Progenitor cell of endocrine pancreas (in vitro differentiated cells): ENCODE measurements at regions not wholly inside any gene's neighbourhood (a gene's known extent, or its start where the extent isn't known, plus 50 kb on each side); places are given as distances from the start of the nearest gene placed in this dataset.

ENCODE experiments used
- DNase-seq: peaks from one replicate; pipeline ENCODE4 v3.0.0; 2021; ENCODE audit warnings: low spot score; ENCODE audit not compliant: unreplicated experiment
- H3K27ac Mint-ChIP-seq: 2 replicates; pipeline ENCODE4 v1.8.0; 2021; ENCODE audit warnings: mild to moderate bottlenecking, moderate library complexity, mixed read lengths
- H3K27me3 Mint-ChIP-seq: 2 replicates; pipeline ENCODE4 v1.8.0; 2021; ENCODE audit warnings: mixed read lengths
- H3K36me3 Mint-ChIP-seq: 2 replicates; pipeline ENCODE4 v1.8.0; 2022; ENCODE audit warnings: mixed read lengths; ENCODE audit not compliant: insufficient read depth
- H3K4me1 Mint-ChIP-seq: 2 replicates; pipeline ENCODE4 v1.8.0; 2021; ENCODE audit warnings: low read depth, mixed read lengths
- H3K4me3 Mint-ChIP-seq: 2 replicates; pipeline ENCODE4 v1.8.0; 2021; ENCODE audit warnings: low read depth, mild to moderate bottlenecking, moderate library complexity, mixed read lengths
- H3K9me3 Mint-ChIP-seq: 2 replicates; pipeline ENCODE4 v1.8.0; 2021; ENCODE audit warnings: low read depth, mixed read lengths
- TF ChIP-seq, protein P1 (sequence below): fragments of 200-600 bp; sonication (generic); IDR thresholded peaks from one replicate; pipeline ENCODE4 v1.5.0; 2021; ENCODE audit warnings: antibody characterized with exemption, mild to moderate bottlenecking; ENCODE audit not compliant: unreplicated experiment

DNA sequence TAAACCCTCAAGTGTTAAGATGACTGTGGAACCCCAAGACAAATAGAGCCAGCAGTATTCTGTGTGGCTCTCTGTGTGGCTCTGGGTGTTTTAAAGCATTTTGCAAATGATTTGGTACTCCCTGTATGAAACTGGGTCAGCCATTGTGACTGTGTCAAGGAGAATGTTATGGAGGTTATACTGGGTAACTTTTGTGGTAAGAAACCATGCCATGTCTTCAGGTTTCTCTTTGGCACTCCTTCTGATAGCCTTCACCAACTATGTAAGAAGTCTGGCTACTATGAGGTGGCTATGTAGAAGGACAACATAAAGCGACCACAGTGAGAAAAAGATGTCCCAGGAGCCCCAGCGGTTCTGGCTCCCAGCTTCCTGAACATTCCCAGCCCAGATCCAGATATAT is 226.6 kb upstream of the RHOBTB1 start:
- Mint-ChIP-seq H3K9me3 (peaks cover 15% of the 10 kb centered on the region), H3K36me3 (no peaks in the 10 kb centered on the region), H3K4me1 (peaks cover 7% of the 10 kb centered on the region), H3K4me3 (no peak overlapping the region), H3K27ac (no peak overlapping the region), H3K27me3 (peaks cover 12% of the 10 kb centered on the region)
- no peak for DNase-seq
- TF ChIP-seq, protein P1, sequence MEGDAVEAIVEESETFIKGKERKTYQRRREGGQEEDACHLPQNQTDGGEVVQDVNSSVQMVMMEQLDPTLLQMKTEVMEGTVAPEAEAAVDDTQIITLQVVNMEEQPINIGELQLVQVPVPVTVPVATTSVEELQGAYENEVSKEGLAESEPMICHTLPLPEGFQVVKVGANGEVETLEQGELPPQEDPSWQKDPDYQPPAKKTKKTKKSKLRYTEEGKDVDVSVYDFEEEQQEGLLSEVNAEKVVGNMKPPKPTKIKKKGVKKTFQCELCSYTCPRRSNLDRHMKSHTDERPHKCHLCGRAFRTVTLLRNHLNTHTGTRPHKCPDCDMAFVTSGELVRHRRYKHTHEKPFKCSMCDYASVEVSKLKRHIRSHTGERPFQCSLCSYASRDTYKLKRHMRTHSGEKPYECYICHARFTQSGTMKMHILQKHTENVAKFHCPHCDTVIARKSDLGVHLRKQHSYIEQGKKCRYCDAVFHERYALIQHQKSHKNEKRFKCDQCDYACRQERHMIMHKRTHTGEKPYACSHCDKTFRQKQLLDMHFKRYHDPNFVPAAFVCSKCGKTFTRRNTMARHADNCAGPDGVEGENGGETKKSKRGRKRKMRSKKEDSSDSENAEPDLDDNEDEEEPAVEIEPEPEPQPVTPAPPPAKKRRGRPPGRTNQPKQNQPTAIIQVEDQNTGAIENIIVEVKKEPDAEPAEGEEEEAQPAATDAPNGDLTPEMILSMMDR: no peak

DNA sequence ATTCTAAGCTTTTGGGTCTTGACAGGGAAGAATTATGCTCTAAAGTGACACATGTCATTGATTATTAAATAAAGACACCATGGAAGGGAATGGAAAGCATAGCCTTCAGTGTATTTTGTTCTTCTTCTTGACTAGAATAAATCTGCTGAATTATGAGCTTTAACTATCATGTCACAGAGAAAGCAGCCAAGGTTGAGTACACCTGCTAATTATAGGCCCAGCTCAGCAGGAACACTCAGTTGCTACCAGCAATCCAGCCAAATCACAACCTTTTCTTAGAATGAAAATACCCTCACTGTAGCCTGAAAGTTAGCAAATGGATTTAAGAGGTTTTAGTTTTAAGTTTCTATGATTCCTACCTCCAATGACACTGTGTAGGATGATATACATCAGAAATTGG is 225.3 kb upstream of the RHOBTB1 start:
- H3K27ac Mint-ChIP-seq: no peak overlapping the region
- TF ChIP-seq, protein P1: no peak
- H3K36me3 Mint-ChIP-seq: no peaks in the 10 kb centered on the region
- H3K9me3 Mint-ChIP-seq: peaks cover 15% of the 10 kb centered on the region
- DNase-seq: no peak
- peaks cover 7% of the 10 kb centered on the region for H3K4me1 Mint-ChIP-seq
- H3K4me3 Mint-ChIP-seq: no peak overlapping the region
- H3K27me3 Mint-ChIP-seq: peaks cover 12% of the 10 kb centered on the region

DNA sequence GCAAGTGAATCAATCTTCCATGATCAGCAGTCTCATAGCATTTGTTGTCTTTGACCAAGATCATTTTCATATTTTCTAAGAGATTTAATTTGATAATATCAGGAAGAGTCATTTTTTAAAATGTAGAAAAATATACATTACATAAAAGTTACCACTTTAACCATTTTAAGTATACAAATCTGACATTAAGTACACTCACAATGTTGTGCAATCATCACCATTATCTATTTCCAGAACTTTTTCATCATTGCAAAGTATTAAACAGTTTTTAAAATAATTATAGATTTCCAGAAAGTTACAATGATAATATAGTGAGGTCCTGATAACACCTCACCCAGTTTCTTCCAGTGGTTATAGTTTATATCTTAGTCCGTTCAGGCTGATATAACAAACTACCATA is 222.5 kb upstream of the RHOBTB1 start:
- H3K4me1 Mint-ChIP-seq: peaks cover 2% of the 10 kb centered on the region
- H3K4me3 Mint-ChIP-seq: no peak overlapping the region
- TF ChIP-seq, protein P1: no peak
- no peak overlapping the region for H3K27ac Mint-ChIP-seq
- DNase-seq: no peak
- peaks cover 17% of the 10 kb centered on the region for H3K9me3 Mint-ChIP-seq
- H3K36me3 Mint-ChIP-seq: no peaks in the 10 kb centered on the region
- peaks cover 5% of the 10 kb centered on the region for H3K27me3 Mint-ChIP-seq

DNA sequence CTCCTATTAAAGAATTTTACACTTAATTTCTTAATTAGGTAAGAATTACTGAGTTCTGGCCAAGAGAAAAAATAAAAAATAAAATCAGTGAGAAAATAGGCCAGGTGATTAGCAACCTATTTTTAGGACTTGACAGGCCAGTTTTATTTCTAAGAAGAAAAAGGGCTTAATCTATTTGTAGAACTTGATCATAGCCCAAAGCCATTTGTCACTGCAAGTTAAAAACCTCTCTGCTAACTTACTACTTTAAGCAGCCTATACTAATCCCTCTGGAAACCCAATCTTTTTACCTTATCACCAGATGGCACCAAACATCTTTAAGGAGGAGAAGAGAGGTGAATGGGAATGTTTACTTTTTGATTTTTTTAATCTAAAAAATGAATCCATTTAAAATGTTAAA is 222.1 kb upstream of the RHOBTB1 start:
- DNase-seq: no peak
- no peak overlapping the region for H3K4me3 Mint-ChIP-seq
- no peak overlapping the region for H3K27ac Mint-ChIP-seq
- TF ChIP-seq, protein P1: no peak
- peaks cover 5% of the 10 kb centered on the region for H3K27me3 Mint-ChIP-seq
- H3K36me3 Mint-ChIP-seq: no peaks in the 10 kb centered on the region
- no peaks in the 10 kb centered on the region for H3K4me1 Mint-ChIP-seq
- peaks cover 19% of the 10 kb centered on the region for H3K9me3 Mint-ChIP-seq

DNA sequence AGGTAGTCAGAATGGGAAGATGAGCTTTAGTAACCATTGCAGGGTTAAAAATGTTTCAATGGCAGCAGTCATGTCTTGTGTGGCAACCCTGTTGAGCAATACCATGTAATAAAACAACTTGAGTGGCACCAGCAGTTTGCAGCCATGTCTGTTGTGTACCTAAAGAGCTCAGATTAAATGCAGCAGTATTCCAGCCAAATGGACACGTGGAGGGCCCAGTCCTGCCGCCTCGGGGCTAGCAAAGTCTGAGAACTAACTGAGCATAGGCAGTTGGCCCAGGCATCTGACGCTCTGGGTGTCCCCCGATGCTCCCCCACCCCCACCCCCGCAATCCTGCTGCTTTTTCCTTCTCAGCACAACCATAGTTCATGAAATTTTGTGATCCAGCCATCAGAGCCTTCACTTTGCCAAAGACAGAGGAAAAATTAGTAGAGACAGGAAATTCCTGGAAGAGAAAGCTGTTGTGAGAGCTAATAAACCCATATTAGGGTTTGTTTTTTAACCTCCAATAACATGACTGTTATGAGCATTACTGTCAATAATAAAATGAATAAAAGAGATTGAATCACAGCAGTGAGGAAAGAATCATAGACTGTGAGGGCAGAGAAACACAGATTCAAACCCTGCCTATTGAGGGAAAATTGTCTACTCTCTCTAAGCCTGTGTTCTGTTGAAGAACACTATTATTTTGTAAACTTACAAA is 220.6 kb upstream of the RHOBTB1 start:
- Mint-ChIP-seq H3K4me1 (no peaks in the 10 kb centered on the region), H3K4me3 (no peak overlapping the region), H3K9me3 (peaks cover 19% of the 10 kb centered on the region), H3K27me3 (no peaks in the 10 kb centered on the region), H3K27ac (no peak overlapping the region), H3K36me3 (no peaks in the 10 kb centered on the region)
- no peak for DNase-seq
- TF ChIP-seq, protein P1: no peak
